Suppressor macrophage treated with lipopolysaccharide for 1 hour (primary cell): ENCODE measurements at regions not wholly inside any gene's neighbourhood (a gene's known extent, or its start where the extent isn't known, plus 50 kb on each side); places are given as distances from the start of the nearest gene placed in this dataset.

Experiments used
- DNase-seq, 3 donors: peaks; one replicate each; pipeline ENCODE4 v3.0.0-alpha.2; 2020 to 2022

DNA sequence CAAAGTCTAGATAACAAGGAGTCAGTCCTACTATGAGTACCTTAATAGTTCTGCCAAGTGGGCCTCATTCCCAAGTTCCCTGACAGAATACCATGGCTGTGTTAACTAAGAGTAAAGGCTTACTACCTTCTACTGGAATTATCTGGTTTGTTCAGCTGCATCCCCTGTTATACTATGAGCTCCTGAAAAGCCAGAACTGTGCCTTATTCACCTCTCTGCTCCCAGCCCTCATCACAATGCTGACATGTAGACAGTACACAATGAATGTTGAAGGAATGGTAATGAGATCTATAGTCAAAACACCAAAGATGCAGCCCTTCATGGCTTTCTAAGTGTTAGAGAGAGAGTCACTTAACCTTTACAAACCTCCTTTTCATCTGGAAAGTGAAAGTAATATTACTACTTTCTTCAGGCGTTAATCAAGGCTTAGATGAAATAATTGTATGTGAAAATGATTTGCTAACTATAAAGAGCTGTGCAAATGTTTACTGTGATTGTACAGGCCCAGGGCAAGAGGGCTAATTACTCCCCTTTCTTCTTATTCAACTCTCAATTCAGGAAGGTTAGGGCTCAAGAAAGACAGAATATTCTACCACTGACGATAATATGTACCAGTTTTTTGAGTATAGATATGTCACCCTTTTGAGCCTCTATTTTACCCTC is 70.3 kb upstream of the MROH9 start:
- DNase-seq = no peak

DNA sequence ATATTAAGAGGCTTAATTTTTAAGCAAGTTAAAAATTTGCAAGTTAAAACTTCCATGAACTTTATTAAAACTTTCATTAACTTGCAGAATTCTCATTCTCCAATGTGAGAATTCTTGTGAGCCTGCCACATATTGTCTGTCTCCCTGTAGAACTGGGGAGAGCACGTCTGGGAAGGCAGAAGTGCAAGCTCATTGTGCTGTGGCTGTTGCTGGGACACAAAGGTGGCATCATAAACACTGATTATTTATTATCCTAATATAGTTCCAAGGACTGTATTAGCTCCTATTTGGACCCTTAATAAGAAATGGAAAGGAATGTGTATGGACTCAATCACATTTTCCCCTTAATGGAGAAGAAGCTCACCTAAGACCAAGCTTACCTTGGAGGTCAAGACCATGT is 68.7 kb upstream of the MROH9 start:
- DNase-seq = no peak

DNA sequence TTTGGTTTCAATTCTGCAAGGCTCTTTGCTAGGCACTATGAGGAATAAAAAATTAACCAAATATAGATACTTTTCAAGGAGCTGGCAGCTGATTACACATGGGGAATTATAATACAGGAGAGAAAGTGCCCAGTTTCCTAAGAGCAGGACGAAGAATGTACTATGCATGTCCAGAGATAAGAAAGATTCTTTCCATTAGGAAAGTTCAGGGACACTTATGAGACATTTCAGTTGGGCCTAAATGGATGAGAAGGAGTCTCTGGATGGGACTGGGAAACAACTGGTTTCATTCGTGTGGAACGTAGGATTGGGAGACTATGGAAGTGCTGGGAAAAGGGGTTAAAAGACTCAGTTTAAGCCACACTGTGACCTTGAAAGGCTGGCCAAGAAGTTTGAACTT is 63.5 kb upstream of the MROH9 start:
- DNase-seq = no peak

DNA sequence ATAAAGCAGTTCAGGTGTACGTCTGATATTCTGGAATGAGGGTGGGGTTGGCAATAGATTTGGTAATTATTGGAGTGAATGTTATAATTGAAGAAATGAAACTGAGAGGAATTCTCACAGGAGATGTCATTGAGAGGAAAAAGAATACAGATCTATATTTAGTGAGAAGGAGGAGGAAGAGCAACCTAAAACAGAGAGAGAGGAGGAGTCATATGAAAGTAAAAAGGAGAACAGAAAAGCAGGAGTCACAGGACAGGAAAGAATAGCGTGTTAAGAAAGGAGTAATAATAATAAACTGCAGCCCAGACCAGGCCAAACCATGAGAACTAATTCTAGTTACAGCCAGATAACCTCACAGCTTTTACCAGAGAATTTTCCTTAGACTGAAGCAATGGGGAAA is 62.7 kb upstream of the MROH9 start:
- peak; percentile 19 to 42 (median 34) for DNase-seq

DNA sequence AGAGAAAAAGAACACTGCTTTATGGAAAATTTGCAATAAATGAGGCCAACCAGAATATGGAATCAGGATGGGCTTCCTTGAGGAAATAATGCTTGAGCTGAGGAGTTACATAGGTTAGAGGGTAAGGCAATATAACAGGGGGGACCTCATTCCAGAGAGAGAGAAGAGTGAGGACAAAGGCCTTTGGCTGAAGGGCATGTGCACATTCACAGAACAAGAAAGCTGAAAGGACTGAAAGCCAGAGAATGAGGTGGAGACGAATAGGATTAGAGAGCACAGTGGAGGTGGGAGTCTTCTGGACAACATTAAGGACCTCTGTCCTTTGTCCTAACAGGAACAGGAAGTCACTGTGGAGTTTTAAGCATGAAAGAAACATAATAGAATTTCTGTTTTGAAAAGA is 60.7 kb upstream of the MROH9 start:
- DNase-seq = no peak

DNA sequence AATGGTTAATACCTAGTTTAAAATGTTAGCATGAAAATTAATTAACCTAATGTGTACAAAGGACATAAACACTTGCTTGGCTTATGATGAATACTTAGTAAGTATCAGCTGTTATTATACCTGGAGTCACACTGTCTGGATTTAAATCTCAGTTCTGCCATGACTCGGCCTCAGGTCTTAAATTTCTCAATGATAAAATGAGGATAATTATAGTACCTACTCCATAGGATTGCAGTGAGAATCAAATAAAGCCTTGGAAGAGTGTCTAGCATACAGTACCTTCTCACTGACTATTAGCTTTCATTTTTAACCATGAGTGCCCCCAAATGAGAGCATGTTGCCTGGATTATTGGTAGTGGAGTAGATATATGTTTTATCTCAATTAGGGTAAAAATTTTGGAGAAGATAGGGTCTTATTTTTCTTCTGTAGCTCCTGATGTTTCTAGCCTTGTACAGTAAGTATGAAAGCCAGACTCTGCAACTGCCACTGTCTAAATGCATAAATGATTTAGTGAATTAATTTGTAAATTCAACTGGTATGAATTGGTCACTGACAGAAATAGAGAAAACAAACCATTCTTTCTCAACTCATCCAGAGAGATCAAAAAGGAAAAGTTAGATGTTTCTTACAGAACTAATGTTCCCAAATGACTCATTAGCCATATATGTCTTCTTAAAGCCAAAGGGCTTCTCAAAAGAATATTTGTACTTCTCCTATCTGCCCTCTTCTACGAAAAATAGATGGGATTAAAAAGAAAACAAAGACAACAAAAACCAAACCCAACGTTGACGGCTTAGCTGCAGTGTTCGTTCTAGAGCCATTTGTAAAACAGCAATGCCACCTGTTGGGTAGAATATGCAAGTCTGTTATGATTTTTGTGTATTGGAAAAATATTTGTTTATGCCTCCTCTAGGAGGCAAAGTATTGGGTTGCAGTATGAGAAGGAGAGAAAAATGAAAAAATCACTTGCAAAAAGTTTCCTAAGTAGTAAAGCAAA is 53.8 kb upstream of the MROH9 start:
- DNase-seq = peak; percentile 14 to 38 (median 31)
